GM23338 (cell line): ENCODE measurements at regions not wholly inside any gene's neighbourhood (a gene's known extent, or its start where the extent isn't known, plus 50 kb on each side); places are given as distances from the start of the nearest gene placed in this dataset.

Experiments
- ATAC-seq: fragments of 200-7000 bp; cut with Tn5 transposase; 3 replicates; pipeline ENCODE4 v1.9.1; 2020
- DNase-seq: peaks from one replicate; pipeline ENCODE4 v3.0.0-alpha.2; 2015; ENCODE audit warnings: low spot score
- H2AFZ ChIP-seq: fragments of 200-600 bp; sonication (generic); 2 replicates; pipeline ENCODE4 v1.8.0; 2016; ENCODE audit warnings: antibody characterized with exemption, mild to moderate bottlenecking, moderate library complexity
- H3F3A ChIP-seq: fragments of 200-600 bp; sonication (generic); replicated peaks from 2 replicates; pipeline ENCODE4 v1.8.0; 2017; ENCODE audit warnings: antibody characterized with exemption, mixed run types, low read depth
- H3K27ac ChIP-seq: fragments of 200-600 bp; sonication (generic); 2 replicates; pipeline ENCODE4 v1.6.1; 2016; ENCODE audit warnings: low read depth
- H3K27me3 ChIP-seq: fragments of 200-600 bp; sonication (generic); 2 replicates; pipeline ENCODE4 v1.8.0; 2016; ENCODE audit warnings: mild to moderate bottlenecking, mixed run types, moderate library complexity; ENCODE audit not compliant: insufficient read depth
- H3K36me3 ChIP-seq: fragments of 200-600 bp; sonication (generic); 2 replicates; pipeline ENCODE4 v1.8.0; 2016; ENCODE audit warnings: mild to moderate bottlenecking; ENCODE audit not compliant: insufficient read depth
- H3K4me1 ChIP-seq: fragments of 200-600 bp; sonication (generic); 2 replicates; pipeline ENCODE4 v1.8.0; 2016; ENCODE audit warnings: mild to moderate bottlenecking, moderate library complexity; ENCODE audit not compliant: insufficient read depth
- H3K4me2 ChIP-seq: fragments of 200-600 bp; sonication (generic); 2 replicates; pipeline ENCODE4 v1.7.1; 2017; ENCODE audit warnings: mixed run types
- H3K4me3 ChIP-seq: fragments of 200-600 bp; sonication (generic); 2 replicates; pipeline ENCODE4 v1.6.1; 2016; ENCODE audit warnings: mixed run types
- H3K79me2 ChIP-seq: fragments of 200-600 bp; sonication (generic); replicated peaks from 2 replicates; pipeline ENCODE4 v1.8.0; 2017; ENCODE audit warnings: mild to moderate bottlenecking; ENCODE audit not compliant: insufficient read depth
- H3K9me2 ChIP-seq: fragments of 200-600 bp; sonication (generic); 2 replicates; pipeline ENCODE4 v1.8.0; 2017; ENCODE audit not compliant: insufficient read depth
- H4K20me1 ChIP-seq: fragments of 200-600 bp; sonication (generic); replicated peaks from 2 replicates; pipeline ENCODE4 v1.8.0; 2017; ENCODE audit warnings: mild to moderate bottlenecking; ENCODE audit not compliant: insufficient read depth
- H3K27ac Mint-ChIP-seq: 2 replicates; pipeline ENCODE4 v1.8.0; 2020; ENCODE audit warnings: inconsistent platforms, mild to moderate bottlenecking, moderate library complexity, mixed read lengths
- H3K27me3 Mint-ChIP-seq: 3 replicates; pipeline ENCODE4 v1.8.0; 2022; ENCODE audit warnings: low read depth, mild to moderate bottlenecking, moderate library complexity, mixed read lengths, inconsistent platforms; ENCODE audit not compliant: insufficient read depth, poor library complexity
- H3K36me3 Mint-ChIP-seq: 3 replicates; pipeline ENCODE4 v1.8.0; 2021; ENCODE audit warnings: low read depth, mild to moderate bottlenecking, inconsistent platforms, moderate library complexity, mixed read lengths
- H3K4me1 Mint-ChIP-seq: 3 replicates; pipeline ENCODE4 v1.8.0; 2020; ENCODE audit warnings: mild to moderate bottlenecking, inconsistent platforms, mixed read lengths
- H3K4me3 Mint-ChIP-seq: 3 replicates; pipeline ENCODE4 v1.8.0; 2021; ENCODE audit warnings: moderate library complexity, mild to moderate bottlenecking, inconsistent platforms, mixed read lengths
- H3K9me3 Mint-ChIP-seq: 3 replicates; pipeline ENCODE4 v1.8.0; 2020; ENCODE audit warnings: moderate library complexity, mild to moderate bottlenecking, inconsistent platforms, mixed read lengths
- CREB1 ChIP-seq: fragments of 250-450 bp; sonication (Bioruptor Pico); IDR thresholded peaks from 2 replicates; pipeline ENCODE4 v1.5.0; 2020; ENCODE audit warnings: low read depth, mild to moderate bottlenecking, moderate library complexity
- EZH2 ChIP-seq: fragments of 200-600 bp; sonication (generic); IDR thresholded peaks from one replicate; pipeline ENCODE4 v1.8.0; 2017; ENCODE audit warnings: antibody characterized with exemption, mild to moderate bottlenecking, low read depth; ENCODE audit not compliant: unreplicated experiment
- EZH2phosphoT487 ChIP-seq: fragments of 200-600 bp; sonication (generic); IDR thresholded peaks from one replicate; pipeline ENCODE4 v1.8.1; 2018; ENCODE audit warnings: antibody characterized with exemption; ENCODE audit not compliant: unreplicated experiment
- JUNB ChIP-seq: IDR thresholded peaks from one replicate; pipeline ENCODE4 v1.6.1; 2016; ENCODE audit warnings: antibody characterized with exemption; ENCODE audit not compliant: unreplicated experiment
- NANOG ChIP-seq: IDR thresholded peaks from 2 replicates; pipeline ENCODE4 v1.6.1; 2016; ENCODE audit warnings: antibody characterized with exemption, borderline replicate concordance
- POLR2AphosphoS5 ChIP-seq: IDR thresholded peaks from 2 replicates; pipeline ENCODE4 v1.6.1; 2016; ENCODE audit warnings: antibody characterized with exemption, low read depth
- STAT1 ChIP-seq: IDR thresholded peaks from one replicate; pipeline ENCODE4 v1.6.1; 2016; ENCODE audit warnings: antibody characterized with exemption; ENCODE audit not compliant: unreplicated experiment
- ZNF114 ChIP-seq: fragments of 250-450 bp; sonication (Bioruptor Pico); IDR thresholded peaks from 2 replicates; pipeline ENCODE4 v1.5.0; 2020; ENCODE audit warnings: mild to moderate bottlenecking, moderate library complexity
- ZNF331 ChIP-seq: fragments of 250-450 bp; sonication (Bioruptor Pico); IDR thresholded peaks from 2 replicates; pipeline ENCODE4 v1.5.0; 2020; ENCODE audit warnings: low read depth, mild to moderate bottlenecking, moderate library complexity
- TF ChIP-seq, protein P1 (sequence below): IDR thresholded peaks from 2 replicates; pipeline ENCODE4 v1.6.1; 2016; ENCODE audit warnings: antibody characterized with exemption
- TF ChIP-seq, protein P2 (sequence below), 2 experiments: fragments of 200-600 bp in 1 of 2; sonication (generic) in 1 of 2; conservative IDR thresholded peaks; 2 replicates each; pipeline versions ENCODE4 v1.5.1 to v1.6.1; 2016 to 2017; ENCODE audit warnings: antibody characterized with exemption in 2 of 2, low read depth in 2 of 2, mild to moderate bottlenecking in 2 of 2, moderate library complexity in 1 of 2
- TF ChIP-seq, protein P3 (sequence below): IDR thresholded peaks from one replicate; pipeline ENCODE4 v1.6.1; 2018; ENCODE audit warnings: antibody characterized with exemption; ENCODE audit not compliant: unreplicated experiment
- TF ChIP-seq, protein P4 (sequence below): fragments of 250-450 bp; sonication (Bioruptor Pico); IDR thresholded peaks from 2 replicates; pipeline ENCODE4 v1.5.0; 2020; ENCODE audit warnings: mild to moderate bottlenecking, moderate library complexity

DNA sequence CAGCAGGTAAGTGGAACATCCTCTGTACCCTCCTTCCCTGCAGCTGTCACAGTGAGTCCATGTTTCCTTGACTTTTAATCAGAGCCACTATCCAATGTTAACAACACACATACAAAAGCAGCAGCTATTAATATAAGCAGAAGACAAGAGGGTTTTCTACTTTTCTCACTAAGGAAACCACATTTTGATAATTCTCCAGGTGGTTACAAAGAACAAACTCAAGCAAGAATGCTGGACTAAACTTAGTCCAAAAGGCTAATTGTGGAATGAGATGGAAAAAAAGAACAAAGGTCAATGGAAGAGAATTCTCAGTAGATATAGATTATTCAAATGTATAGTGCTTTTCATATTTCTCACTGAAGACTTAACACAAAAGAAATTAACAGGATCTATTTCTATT, 176.9 kb upstream of the SLC39A10 start:
- no peaks in the 10 kb centered on the region for H3F3A ChIP-seq
- no peak overlapping the region for H3K4me3 Mint-ChIP-seq
- no peaks in the 10 kb centered on the region for H3K27me3 ChIP-seq
- H3K4me1 Mint-ChIP-seq, result no peaks in the 10 kb centered on the region
- H4K20me1 ChIP-seq, result no peaks in the 10 kb centered on the region
- no peaks in the 10 kb centered on the region for H3K79me2 ChIP-seq
- H3K9me2 ChIP-seq, result peaks cover 5% of the 10 kb centered on the region
- TF ChIP-seq CREB1, result no peak
- no peak for TF ChIP-seq ZNF114 (CRISPR knock-in tag)
- TF ChIP-seq EZH2, result no peak
- TF ChIP-seq, protein P1, sequence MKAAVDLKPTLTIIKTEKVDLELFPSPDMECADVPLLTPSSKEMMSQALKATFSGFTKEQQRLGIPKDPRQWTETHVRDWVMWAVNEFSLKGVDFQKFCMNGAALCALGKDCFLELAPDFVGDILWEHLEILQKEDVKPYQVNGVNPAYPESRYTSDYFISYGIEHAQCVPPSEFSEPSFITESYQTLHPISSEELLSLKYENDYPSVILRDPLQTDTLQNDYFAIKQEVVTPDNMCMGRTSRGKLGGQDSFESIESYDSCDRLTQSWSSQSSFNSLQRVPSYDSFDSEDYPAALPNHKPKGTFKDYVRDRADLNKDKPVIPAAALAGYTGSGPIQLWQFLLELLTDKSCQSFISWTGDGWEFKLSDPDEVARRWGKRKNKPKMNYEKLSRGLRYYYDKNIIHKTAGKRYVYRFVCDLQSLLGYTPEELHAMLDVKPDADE, result no peak
- TF ChIP-seq, protein P2, sequence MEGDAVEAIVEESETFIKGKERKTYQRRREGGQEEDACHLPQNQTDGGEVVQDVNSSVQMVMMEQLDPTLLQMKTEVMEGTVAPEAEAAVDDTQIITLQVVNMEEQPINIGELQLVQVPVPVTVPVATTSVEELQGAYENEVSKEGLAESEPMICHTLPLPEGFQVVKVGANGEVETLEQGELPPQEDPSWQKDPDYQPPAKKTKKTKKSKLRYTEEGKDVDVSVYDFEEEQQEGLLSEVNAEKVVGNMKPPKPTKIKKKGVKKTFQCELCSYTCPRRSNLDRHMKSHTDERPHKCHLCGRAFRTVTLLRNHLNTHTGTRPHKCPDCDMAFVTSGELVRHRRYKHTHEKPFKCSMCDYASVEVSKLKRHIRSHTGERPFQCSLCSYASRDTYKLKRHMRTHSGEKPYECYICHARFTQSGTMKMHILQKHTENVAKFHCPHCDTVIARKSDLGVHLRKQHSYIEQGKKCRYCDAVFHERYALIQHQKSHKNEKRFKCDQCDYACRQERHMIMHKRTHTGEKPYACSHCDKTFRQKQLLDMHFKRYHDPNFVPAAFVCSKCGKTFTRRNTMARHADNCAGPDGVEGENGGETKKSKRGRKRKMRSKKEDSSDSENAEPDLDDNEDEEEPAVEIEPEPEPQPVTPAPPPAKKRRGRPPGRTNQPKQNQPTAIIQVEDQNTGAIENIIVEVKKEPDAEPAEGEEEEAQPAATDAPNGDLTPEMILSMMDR (conservative IDR thresholded peaks at IDR 0.05; ENCODE audit: low read depth in 2 of 2), result no peak
- TF ChIP-seq EZH2phosphoT487, result no peak
- TF ChIP-seq, protein P3, sequence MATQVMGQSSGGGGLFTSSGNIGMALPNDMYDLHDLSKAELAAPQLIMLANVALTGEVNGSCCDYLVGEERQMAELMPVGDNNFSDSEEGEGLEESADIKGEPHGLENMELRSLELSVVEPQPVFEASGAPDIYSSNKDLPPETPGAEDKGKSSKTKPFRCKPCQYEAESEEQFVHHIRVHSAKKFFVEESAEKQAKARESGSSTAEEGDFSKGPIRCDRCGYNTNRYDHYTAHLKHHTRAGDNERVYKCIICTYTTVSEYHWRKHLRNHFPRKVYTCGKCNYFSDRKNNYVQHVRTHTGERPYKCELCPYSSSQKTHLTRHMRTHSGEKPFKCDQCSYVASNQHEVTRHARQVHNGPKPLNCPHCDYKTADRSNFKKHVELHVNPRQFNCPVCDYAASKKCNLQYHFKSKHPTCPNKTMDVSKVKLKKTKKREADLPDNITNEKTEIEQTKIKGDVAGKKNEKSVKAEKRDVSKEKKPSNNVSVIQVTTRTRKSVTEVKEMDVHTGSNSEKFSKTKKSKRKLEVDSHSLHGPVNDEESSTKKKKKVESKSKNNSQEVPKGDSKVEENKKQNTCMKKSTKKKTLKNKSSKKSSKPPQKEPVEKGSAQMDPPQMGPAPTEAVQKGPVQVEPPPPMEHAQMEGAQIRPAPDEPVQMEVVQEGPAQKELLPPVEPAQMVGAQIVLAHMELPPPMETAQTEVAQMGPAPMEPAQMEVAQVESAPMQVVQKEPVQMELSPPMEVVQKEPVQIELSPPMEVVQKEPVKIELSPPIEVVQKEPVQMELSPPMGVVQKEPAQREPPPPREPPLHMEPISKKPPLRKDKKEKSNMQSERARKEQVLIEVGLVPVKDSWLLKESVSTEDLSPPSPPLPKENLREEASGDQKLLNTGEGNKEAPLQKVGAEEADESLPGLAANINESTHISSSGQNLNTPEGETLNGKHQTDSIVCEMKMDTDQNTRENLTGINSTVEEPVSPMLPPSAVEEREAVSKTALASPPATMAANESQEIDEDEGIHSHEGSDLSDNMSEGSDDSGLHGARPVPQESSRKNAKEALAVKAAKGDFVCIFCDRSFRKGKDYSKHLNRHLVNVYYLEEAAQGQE, result no peak
- TF ChIP-seq, protein P4, sequence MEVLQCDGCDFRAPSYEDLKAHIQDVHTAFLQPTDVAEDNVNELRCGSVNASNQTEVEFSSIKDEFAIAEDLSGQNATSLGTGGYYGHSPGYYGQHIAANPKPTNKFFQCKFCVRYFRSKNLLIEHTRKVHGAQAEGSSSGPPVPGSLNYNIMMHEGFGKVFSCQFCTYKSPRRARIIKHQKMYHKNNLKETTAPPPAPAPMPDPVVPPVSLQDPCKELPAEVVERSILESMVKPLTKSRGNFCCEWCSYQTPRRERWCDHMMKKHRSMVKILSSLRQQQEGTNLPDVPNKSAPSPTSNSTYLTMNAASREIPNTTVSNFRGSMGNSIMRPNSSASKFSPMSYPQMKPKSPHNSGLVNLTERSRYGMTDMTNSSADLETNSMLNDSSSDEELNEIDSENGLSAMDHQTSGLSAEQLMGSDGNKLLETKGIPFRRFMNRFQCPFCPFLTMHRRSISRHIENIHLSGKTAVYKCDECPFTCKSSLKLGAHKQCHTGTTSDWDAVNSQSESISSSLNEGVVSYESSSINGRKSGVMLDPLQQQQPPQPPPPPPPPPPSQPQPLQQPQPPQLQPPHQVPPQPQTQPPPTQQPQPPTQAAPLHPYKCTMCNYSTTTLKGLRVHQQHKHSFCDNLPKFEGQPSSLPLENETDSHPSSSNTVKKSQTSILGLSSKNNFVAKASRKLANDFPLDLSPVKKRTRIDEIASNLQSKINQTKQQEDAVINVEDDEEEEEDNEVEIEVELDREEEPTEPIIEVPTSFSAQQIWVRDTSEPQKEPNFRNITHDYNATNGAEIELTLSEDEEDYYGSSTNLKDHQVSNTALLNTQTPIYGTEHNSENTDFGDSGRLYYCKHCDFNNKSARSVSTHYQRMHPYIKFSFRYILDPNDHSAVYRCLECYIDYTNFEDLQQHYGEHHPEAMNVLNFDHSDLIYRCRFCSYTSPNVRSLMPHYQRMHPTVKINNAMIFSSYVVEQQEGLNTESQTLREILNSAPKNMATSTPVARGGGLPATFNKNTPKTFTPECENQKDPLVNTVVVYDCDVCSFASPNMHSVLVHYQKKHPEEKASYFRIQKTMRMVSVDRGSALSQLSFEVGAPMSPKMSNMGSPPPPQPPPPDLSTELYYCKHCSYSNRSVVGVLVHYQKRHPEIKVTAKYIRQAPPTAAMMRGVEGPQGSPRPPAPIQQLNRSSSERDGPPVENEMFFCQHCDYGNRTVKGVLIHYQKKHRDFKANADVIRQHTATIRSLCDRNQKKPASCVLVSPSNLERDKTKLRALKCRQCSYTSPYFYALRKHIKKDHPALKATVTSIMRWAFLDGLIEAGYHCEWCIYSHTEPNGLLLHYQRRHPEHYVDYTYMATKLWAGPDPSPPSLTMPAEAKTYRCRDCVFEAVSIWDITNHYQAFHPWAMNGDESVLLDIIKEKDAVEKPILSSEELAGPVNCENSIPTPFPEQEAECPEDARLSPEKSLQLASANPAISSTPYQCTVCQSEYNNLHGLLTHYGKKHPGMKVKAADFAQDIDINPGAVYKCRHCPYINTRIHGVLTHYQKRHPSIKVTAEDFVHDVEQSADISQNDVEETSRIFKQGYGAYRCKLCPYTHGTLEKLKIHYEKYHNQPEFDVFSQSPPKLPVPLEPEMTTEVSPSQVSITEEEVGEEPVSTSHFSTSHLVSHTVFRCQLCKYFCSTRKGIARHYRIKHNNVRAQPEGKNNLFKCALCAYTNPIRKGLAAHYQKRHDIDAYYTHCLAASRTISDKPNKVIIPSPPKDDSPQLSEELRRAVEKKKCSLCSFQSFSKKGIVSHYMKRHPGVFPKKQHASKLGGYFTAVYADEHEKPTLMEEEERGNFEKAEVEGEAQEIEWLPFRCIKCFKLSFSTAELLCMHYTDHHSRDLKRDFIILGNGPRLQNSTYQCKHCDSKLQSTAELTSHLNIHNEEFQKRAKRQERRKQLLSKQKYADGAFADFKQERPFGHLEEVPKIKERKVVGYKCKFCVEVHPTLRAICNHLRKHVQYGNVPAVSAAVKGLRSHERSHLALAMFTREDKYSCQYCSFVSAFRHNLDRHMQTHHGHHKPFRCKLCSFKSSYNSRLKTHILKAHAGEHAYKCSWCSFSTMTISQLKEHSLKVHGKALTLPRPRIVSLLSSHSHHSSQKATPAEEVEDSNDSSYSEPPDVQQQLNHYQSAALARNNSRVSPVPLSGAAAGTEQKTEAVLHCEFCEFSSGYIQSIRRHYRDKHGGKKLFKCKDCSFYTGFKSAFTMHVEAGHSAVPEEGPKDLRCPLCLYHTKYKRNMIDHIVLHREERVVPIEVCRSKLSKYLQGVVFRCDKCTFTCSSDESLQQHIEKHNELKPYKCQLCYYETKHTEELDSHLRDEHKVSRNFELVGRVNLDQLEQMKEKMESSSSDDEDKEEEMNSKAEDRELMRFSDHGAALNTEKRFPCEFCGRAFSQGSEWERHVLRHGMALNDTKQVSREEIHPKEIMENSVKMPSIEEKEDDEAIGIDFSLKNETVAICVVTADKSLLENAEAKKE (CRISPR knock-in tag), result no peak
- TF ChIP-seq JUNB, result no peak
- no peak for TF ChIP-seq NANOG
- TF ChIP-seq POLR2AphosphoS5, result no peak
- no peak for TF ChIP-seq STAT1
- no peak for TF ChIP-seq ZNF331
- no peak overlapping the region for H3K27ac ChIP-seq
- DNase-seq (no peak), ATAC-seq (no peak)
- 0 out of 2 replicates have a peak overlapping the region, but pooled peaks have one; percentile 11 for H2AFZ ChIP-seq
- no peaks in the 10 kb centered on the region for H3K9me3 Mint-ChIP-seq
- H3K4me1 ChIP-seq, result no peaks in the 10 kb centered on the region
- no peak overlapping the region for H3K27ac Mint-ChIP-seq
- no peak overlapping the region for H3K4me3 ChIP-seq
- H3K36me3 ChIP-seq, result no peaks in the 10 kb centered on the region
- no peaks in the 10 kb centered on the region for H3K36me3 Mint-ChIP-seq
- peaks cover 3% of the 10 kb centered on the region for H3K27me3 Mint-ChIP-seq
- no peak overlapping the region for H3K4me2 ChIP-seq
